ENCODE measurements at regions not wholly inside any gene's neighbourhood (a gene's known extent, or its start where the extent isn't known, plus 50 kb on each side); places are given as distances from the start of the nearest gene placed in this dataset.
"Not testable (repeated sequence)": the region's sequence is repeated elsewhere in the genome, so short reads cannot be mapped to it uniquely, and the experiment has no call there.

DNA sequence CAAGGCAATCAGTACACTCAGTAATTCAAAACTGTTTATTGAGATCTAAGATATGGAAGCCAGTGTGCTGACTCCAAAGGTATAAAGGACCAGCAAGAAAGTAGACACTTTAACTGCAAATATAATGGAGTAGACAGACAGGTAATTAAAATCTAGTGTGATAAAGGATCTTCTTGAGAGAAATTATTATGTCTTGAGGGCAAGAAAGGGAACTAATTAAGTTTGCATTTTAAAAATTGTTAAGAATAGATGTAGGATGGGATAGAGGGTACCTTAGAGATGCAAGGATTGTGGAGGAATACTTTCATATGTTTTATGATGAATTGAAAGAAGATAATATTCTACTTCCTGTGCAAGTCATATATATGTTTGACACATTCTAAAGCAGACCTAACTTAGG lies 825.3 kb downstream of the LTN1 start:
- ATAC-seq, result no peak
- H3K4me1 ChIP-seq, result no peaks in the 10 kb centered on the region
- H3K27ac ChIP-seq, result no peak overlapping the region
- H3K4me3 ChIP-seq, result no peak overlapping the region
- intact Hi-C loops (cut with DNase I), result no loop called here
- H3K9me3 ChIP-seq, result no peaks in the 10 kb centered on the region
- H3K36me3 ChIP-seq, result no peaks in the 10 kb centered on the region
- DNase-seq, result no peak
- H3K27me3 ChIP-seq, result no peaks in the 10 kb centered on the region
- TF ChIP-seq, protein P1, sequence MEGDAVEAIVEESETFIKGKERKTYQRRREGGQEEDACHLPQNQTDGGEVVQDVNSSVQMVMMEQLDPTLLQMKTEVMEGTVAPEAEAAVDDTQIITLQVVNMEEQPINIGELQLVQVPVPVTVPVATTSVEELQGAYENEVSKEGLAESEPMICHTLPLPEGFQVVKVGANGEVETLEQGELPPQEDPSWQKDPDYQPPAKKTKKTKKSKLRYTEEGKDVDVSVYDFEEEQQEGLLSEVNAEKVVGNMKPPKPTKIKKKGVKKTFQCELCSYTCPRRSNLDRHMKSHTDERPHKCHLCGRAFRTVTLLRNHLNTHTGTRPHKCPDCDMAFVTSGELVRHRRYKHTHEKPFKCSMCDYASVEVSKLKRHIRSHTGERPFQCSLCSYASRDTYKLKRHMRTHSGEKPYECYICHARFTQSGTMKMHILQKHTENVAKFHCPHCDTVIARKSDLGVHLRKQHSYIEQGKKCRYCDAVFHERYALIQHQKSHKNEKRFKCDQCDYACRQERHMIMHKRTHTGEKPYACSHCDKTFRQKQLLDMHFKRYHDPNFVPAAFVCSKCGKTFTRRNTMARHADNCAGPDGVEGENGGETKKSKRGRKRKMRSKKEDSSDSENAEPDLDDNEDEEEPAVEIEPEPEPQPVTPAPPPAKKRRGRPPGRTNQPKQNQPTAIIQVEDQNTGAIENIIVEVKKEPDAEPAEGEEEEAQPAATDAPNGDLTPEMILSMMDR (IDR thresholded peaks at IDR 0.05), result no peak

DNA sequence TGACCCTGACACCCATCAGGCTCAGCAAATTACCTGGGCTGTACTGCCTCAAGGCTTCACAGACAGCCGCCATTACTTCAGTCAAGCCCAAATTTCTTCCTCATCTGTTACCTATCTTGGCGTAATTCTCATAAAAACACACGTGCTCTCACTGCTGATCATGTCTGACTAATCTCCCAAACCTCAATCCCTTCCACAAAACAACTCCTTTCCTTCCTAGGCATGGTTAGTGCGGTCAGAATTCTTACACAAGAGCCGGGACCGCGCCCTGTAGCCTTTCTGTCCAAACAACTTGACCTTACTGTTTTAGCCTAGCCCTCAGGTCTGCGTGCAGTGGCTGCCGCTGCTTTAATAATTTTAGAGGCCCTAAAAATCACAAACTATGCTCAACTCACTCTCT lies 828.2 kb downstream of the LTN1 start:
- ATAC-seq, H3K9me3 ChIP-seq: not testable (repeated sequence)

DNA sequence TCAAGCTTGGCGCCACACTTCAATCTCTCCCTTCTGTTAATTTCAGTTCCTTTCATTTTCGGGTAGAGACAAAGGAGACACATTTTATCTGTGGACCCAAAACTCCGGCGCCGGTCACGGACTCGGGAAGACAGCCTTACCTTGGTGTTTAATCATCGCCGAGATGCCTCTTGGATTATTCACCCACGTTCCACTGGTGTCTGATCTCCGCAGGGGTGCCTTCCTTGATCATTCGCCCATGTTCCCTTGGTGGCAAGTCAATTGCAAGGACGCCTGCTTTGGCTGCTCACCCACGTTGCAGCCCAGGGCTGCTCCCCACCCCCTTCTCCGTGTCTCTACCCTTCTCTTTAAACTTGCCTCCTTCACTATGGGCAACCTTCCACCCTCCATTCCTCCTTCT lies 830.6 kb downstream of the LTN1 start:
- H3K27me3 ChIP-seq; intact Hi-C loops (cut with DNase I); H3K4me3 ChIP-seq; H3K9me3 ChIP-seq; DNase-seq; H3K36me3 ChIP-seq; H3K27ac ChIP-seq; ATAC-seq; H3K4me1 ChIP-seq: not testable (repeated sequence)

More for the DNA sequence above, 828.2 kb downstream of the LTN1 start:
- H3K36me3 ChIP-seq; H3K27ac ChIP-seq; H3K4me3 ChIP-seq; intact Hi-C loops (cut with DNase I); H3K27me3 ChIP-seq; DNase-seq; H3K4me1 ChIP-seq: not testable (repeated sequence)

DNA sequence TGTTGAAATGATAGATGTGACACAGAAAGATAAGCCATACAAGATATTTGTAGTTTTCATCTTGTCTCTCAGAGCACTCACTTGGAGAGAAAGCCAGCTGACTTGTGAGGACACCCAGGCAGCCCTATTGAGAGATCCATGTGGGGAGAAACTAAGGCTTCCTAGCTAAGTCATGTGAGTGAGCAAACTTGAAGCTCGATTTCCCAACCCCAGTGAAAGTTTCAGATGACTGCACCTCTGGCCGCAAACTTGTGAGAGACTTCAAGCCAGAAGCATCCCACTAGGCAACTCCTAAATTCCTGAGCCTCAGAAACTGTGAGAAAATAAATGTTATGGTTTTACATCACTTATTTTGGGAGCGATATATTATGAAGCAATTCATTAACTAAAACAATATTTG lies 832.3 kb downstream of the LTN1 start:
- DNase-seq (no peak), ATAC-seq (no peak)
- intact Hi-C loops (cut with DNase I), result no loop called here
- H3K27ac ChIP-seq, result no peak overlapping the region
- no peaks in the 10 kb centered on the region for H3K27me3 ChIP-seq
- H3K4me1 ChIP-seq, result no peaks in the 10 kb centered on the region
- no peaks in the 10 kb centered on the region for H3K9me3 ChIP-seq
- no peaks in the 10 kb centered on the region for H3K36me3 ChIP-seq
- TF ChIP-seq, protein P1 (IDR thresholded peaks at IDR 0.05), result no peak
- H3K4me3 ChIP-seq, result no peak overlapping the region

DNA sequence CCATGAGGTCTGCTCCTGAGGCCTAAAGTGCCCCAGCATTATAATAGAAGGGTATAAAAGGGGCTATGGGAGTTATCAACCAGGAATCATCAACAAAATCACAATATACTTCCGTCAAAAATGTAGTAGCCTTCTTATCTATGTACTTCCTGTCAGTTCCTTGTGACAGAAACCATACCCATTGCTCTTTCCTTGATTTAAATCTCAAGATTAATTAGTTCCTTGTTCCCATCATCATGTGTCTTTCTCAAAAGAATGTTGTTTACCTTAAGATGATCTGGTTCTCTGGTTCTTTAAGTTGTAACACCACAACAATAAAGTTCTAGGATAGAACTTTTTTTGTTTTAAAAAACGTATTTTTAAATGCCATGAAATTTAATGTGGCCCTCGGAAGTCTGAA lies 833.3 kb downstream of the LTN1 start:
- intact Hi-C loops (cut with DNase I), result no loop called here
- TF ChIP-seq, protein P1 (IDR thresholded peaks at IDR 0.05), result no peak
- no peaks in the 10 kb centered on the region for H3K9me3 ChIP-seq
- H3K27me3 ChIP-seq, result no peaks in the 10 kb centered on the region
- no peaks in the 10 kb centered on the region for H3K4me1 ChIP-seq
- ATAC-seq (no peak), DNase-seq (no peak)
- H3K27ac ChIP-seq, result no peak overlapping the region
- H3K4me3 ChIP-seq, result no peak overlapping the region
- H3K36me3 ChIP-seq, result no peaks in the 10 kb centered on the region

DNA sequence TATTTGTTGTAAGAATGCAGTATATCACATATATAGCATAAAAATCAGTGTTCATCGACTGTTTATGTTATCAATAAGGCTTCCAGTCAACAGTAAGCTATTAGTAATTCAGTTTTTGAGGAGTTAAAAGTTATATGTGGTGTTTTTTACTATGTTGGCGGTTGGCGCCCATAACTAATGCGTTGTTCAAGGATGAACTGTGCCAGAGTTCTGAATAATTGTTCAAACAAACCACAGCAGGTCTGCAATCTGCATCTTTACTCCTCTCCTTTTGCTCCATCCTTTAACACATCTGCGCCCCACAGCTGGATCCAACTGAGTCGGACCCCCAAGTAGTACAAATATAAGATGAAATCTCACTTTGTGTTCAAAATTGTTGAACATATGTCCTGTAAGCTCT lies 836.1 kb downstream of the LTN1 start:
- intact Hi-C loops (cut with DNase I), result no loop called here
- ATAC-seq (no peak), DNase-seq (no peak)
- no peaks in the 10 kb centered on the region for H3K36me3 ChIP-seq
- no peak overlapping the region for H3K4me3 ChIP-seq
- H3K9me3 ChIP-seq, result no peaks in the 10 kb centered on the region
- TF ChIP-seq, protein P1 (IDR thresholded peaks at IDR 0.05), result no peak
- H3K4me1 ChIP-seq, result no peaks in the 10 kb centered on the region
- H3K27ac ChIP-seq, result no peak overlapping the region
- no peaks in the 10 kb centered on the region for H3K27me3 ChIP-seq

All from left lung (tissue), 4 donors.